MG63 (cell line): ENCODE measurements at regions not wholly inside any gene's neighbourhood (a gene's known extent, or its start where the extent isn't known, plus 50 kb on each side); places are given as distances from the start of the nearest gene placed in this dataset.

Experiments used
- DNase-seq: peaks from one replicate; pipeline ENCODE4 v3.0.0-alpha.2; 2020
- H3K27me3 ChIP-seq: fragments of 250-450 bp; sonication (Bioruptor Pico); 2 replicates; pipeline ENCODE4 v1.5.1; 2020; ENCODE audit warnings: mild to moderate bottlenecking, moderate library complexity
- H3K36me3 ChIP-seq: fragments of 250-450 bp; sonication (Bioruptor Pico); 2 replicates; pipeline ENCODE4 v1.5.1; 2020; ENCODE audit warnings: mild to moderate bottlenecking, moderate library complexity
- H3K4me3 ChIP-seq: fragments of 250-450 bp; sonication (Bioruptor Pico); 2 replicates; pipeline ENCODE4 v1.5.1; 2020; ENCODE audit warnings: mild to moderate bottlenecking, moderate library complexity
- H3K9me3 ChIP-seq: fragments of 250-450 bp; sonication (Bioruptor Pico); 2 replicates; pipeline ENCODE4 v1.5.1; 2020; ENCODE audit warnings: mild to moderate bottlenecking, moderate library complexity

- Histone ChIP-seq H3K9me3 (no peaks in the 10 kb centered on the region), H3K4me3 (no peak overlapping the region), H3K36me3 (no peaks in the 10 kb centered on the region), H3K27me3 (peaks cover 3% of the 10 kb centered on the region)
- no peak for DNase-seq
These were observed 225.3 kb upstream of the CLINT1 start for GRCh38 chr5:158084292-158084691.

DNA sequence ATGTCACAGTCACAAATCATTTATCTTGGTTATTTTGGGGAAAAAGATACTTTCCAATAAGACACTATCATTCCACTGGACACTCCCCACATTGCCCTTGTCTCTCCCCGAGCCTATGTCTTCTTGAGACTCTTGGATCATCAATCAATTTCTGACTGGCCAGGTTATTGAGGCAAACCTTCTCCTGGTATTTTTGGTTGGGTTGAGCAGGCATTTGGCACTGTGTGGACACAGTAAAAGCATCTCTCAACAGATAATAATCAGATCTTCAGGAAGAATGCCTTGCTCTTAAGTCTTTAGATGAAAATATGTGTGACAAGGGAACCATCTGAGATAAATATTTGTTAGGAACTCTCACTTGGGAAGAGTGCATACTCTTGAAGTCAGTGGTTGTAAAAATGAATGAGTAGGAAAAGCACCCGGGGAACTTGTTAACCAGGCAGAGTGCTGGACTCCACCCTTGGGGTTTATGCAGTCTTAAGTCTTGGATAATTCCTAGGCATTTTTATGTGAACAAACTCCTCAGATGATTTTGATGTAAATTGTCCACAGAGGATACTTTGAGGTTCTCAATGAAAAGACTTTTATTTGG is 223.8 kb upstream of the CLINT1 start:
- Histone ChIP-seq H3K27me3 (peaks cover 3% of the 10 kb centered on the region), H3K4me3 (no peak overlapping the region), H3K9me3 (no peaks in the 10 kb centered on the region), H3K36me3 (no peaks in the 10 kb centered on the region)
- no peak for DNase-seq

GRCh38 chr5:158080112-158080511 is 221.2 kb upstream of the CLINT1 start:
- no peaks in the 10 kb centered on the region for H3K9me3 ChIP-seq
- no peak for DNase-seq
- no peaks in the 10 kb centered on the region; the same call in 1 of the 2 replicates for H3K27me3 ChIP-seq
- no peaks in the 10 kb centered on the region for H3K36me3 ChIP-seq
- H3K4me3 ChIP-seq: no peak overlapping the region

GRCh38 chr5:158079097-158079496 is 220.2 kb upstream of the CLINT1 start:
- no peak for DNase-seq
- Histone ChIP-seq H3K36me3 (no peaks in the 10 kb centered on the region), H3K27me3 (no peaks in the 10 kb centered on the region; the same call in 1 of the 2 replicates), H3K4me3 (no peak overlapping the region), H3K9me3 (no peaks in the 10 kb centered on the region)

- DNase-seq: peak; percentile 56
- no peak overlapping the region for H3K4me3 ChIP-seq
- H3K27me3 ChIP-seq: no peaks in the 10 kb centered on the region
- H3K36me3 ChIP-seq: no peaks in the 10 kb centered on the region
- no peaks in the 10 kb centered on the region for H3K9me3 ChIP-seq
These were observed 216.2 kb upstream of the CLINT1 start for GRCh38 chr5:158074992-158075769.

DNA sequence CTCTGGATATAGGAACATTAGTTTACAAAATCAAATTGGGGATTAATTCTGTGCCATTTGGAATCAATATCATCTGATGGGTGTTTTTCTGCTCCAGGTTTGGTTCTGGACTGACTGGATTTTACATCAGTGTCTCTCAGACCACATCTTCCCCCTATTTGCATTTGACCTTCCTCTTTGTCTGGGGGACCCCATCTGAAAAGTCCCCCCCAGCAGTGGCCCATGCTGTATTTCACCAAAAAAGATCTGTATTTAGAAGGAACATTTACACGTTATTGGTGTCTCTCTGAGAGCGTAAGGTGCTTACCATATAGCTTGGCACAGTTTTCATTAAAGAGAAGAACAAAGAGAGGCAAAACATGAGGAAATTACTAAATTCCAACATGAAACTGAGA is 215.6 kb upstream of the CLINT1 start:
- DNase-seq: no peak
- Histone ChIP-seq H3K27me3 (no peaks in the 10 kb centered on the region), H3K36me3 (no peaks in the 10 kb centered on the region), H3K9me3 (no peaks in the 10 kb centered on the region), H3K4me3 (no peak overlapping the region)

- Histone ChIP-seq H3K9me3 (no peaks in the 10 kb centered on the region), H3K4me3 (no peak overlapping the region), H3K27me3 (no peaks in the 10 kb centered on the region), H3K36me3 (no peaks in the 10 kb centered on the region)
- no peak for DNase-seq
These were observed 211.9 kb upstream of the CLINT1 start for GRCh38 chr5:158070859-158071258.

DNA sequence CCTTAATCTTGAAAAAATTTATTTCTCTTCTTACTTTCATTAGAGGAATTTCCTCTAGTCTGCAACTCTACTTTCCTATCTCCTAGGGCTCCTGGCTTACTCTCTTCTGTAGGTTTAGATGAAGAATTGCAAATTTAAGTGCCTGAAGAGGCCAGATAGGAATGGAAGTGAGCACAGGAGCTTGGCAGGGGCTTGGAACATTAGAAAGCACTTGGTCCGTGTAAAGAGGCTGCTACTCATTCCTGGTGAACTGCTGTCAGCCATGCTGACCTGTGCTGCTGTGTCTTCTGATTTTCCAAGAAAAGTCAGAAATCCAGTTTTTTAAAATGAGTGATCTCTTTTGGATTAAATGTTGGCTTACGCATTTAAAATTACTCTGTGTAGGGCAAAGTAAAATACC is 210.9 kb upstream of the CLINT1 start:
- Histone ChIP-seq H3K36me3 (no peaks in the 10 kb centered on the region), H3K9me3 (no peaks in the 10 kb centered on the region), H3K4me3 (no peak overlapping the region), H3K27me3 (no peaks in the 10 kb centered on the region)
- no peak for DNase-seq

DNA sequence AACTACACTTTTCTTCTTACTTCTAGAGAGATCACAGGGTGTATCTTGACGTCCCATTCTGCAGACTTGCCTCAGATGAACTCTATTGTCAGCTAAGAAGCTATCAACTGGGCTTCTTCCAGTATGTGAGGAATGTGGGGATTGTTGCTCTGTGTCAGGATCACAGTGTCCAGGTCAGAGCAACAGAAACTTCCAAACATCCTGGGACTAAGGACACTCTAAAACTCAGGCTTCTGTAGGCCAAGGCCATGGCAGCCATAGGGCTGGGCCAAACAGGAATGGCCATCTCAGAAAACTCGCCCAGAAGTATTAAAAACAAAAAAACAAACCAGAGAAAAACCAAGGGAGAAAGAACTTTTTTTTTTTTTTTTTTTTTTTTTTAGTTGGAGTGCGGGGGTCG is 210.0 kb upstream of the CLINT1 start:
- H3K27me3 ChIP-seq: no peaks in the 10 kb centered on the region
- no peak overlapping the region for H3K4me3 ChIP-seq
- H3K9me3 ChIP-seq: no peaks in the 10 kb centered on the region
- H3K36me3 ChIP-seq: no peaks in the 10 kb centered on the region
- DNase-seq: no peak

DNA sequence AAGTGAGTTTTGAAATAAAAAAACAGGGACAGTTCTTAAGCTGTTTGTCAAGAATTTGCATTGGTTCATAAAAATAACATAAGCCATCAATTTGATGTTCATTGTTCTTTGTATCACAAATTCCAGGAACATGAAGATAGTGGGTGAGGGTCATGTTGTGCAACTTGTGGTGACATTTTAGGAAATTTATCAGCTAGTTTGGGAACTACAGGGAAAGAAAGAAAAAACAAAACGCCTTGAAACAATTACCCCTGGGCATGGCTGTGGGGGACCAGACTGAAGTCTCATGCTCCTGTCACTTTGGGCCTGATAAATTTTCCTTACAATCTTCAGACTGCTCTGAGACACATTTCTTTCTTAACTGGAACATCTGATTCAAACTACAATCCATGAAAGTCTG is 207.1 kb upstream of the CLINT1 start:
- Histone ChIP-seq H3K9me3 (no peaks in the 10 kb centered on the region), H3K36me3 (no peaks in the 10 kb centered on the region), H3K27me3 (no peaks in the 10 kb centered on the region), H3K4me3 (no peak overlapping the region)
- DNase-seq: no peak

DNA sequence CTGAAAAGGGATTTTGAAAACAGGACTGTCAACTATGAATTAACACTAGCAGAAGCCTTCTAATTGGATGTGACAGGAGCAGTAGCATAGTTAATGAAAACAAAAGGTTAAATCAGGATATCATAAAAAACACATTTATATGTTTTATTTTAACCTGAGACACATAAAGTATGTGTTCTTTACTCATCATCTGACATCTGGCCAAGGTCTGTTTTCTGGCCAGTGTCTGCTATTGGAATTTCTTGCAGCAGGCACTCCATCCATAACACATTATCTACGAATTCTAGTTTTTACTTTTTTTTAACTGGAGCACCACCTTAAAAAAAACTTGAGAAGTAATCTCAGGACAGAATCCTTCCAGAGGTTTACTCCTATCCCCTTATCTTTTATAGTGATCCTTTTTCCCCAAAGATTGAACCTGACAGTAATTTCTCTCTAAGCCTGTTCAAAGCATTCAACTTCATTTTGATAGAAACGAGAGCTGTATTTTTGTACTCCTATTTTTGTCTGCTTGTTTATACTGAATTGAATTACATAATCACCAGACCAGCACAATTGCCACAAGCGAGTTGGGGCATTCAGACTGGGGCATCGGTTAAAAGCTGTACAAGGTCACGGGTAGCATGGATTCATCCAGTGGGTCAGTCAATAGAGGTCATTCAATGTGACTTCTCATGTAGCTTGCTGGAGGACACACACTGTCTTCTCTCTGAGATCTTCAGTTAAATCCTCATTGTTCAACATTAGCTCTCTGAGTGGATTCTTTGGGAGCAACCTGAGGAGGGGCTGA is 205.6 kb upstream of the CLINT1 start:
- no peaks in the 10 kb centered on the region; the same call in 1 of the 2 replicates for H3K27me3 ChIP-seq
- no peak for DNase-seq
- H3K36me3 ChIP-seq: no peaks in the 10 kb centered on the region
- H3K9me3 ChIP-seq: no peaks in the 10 kb centered on the region
- H3K4me3 ChIP-seq: no peak overlapping the region

GRCh38 chr5:158063052-158063451 is 204.1 kb upstream of the CLINT1 start:
- no peak for DNase-seq
- Histone ChIP-seq H3K36me3 (no peaks in the 10 kb centered on the region), H3K9me3 (no peaks in the 10 kb centered on the region), H3K27me3 (no peaks in the 10 kb centered on the region; the same call in none of the 2 replicates), H3K4me3 (no peak overlapping the region)

- H3K4me3 ChIP-seq: no peak overlapping the region
- no peak for DNase-seq
- no peaks in the 10 kb centered on the region for H3K9me3 ChIP-seq
- no peaks in the 10 kb centered on the region for H3K36me3 ChIP-seq
- H3K27me3 ChIP-seq: no peaks in the 10 kb centered on the region; the same call in none of the 2 replicates
These were observed 202.5 kb upstream of the CLINT1 start for GRCh38 chr5:158061451-158061850.

DNA sequence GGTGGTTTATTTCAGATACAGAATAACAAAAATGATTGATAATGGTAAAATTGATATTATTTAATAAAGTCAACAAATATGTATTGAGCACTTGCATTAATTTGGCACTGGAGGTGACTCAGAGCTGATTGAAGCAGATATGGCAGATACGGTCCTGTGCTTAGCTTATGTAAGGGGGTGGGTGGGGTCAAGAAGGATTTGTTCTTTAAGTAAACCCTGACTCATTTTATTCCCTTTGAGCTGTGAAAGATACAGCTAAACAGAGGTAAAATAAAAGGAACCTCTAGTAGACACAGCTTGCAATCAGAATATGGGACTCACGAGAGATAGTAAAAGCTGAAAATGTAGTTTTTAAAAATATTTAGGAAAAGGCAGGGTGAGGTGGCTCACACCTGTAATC is 201.3 kb upstream of the CLINT1 start:
- Histone ChIP-seq H3K27me3 (no peaks in the 10 kb centered on the region; the same call in none of the 2 replicates), H3K9me3 (no peaks in the 10 kb centered on the region), H3K36me3 (no peaks in the 10 kb centered on the region), H3K4me3 (no peak overlapping the region)
- no peak for DNase-seq

DNA sequence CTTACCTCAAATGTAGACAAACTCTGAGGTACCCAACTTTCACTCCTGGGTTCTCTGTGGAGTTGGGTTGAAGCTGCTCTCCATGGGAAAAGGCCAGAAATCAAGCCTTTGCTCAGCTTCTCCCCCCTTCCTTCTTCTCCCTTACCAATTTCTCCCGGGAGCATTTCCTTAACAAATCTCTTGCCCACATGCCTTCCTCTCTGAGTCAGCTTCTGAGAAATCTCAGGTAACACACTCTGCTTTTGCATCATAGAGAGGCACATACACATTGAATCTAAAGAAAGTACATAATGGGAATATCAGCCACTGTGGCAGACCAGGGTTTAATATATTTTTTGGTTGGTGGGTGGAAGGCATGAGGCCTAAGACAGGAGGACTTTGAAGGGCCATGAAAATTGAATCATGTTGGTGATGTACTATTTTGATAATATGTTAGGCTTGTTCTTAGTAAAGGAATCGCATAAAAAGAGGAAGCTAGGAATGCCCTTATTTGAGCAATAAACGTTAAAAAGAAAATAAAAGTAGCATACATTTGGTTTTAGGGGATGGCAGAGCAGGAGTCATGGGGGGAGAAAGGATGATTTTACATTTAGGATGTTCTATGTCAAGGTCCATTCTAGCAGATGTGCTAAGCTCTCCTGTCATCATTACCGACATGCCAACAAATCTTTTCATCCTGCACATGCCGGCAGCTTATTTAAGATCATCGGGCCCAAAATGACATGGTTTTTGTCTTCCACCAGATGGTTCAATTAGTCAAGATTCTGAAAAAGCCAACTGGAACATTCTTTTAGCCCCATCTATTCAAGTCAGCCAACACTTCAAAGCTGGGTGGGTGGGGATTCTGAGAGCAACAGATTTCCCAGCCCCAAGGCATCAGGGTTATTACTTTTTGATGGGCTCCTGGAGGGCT is 199.5 kb upstream of the CLINT1 start:
- Histone ChIP-seq H3K4me3 (no peak overlapping the region), H3K27me3 (no peaks in the 10 kb centered on the region; the same call in none of the 2 replicates), H3K36me3 (no peaks in the 10 kb centered on the region), H3K9me3 (no peaks in the 10 kb centered on the region)
- no peak for DNase-seq

DNA sequence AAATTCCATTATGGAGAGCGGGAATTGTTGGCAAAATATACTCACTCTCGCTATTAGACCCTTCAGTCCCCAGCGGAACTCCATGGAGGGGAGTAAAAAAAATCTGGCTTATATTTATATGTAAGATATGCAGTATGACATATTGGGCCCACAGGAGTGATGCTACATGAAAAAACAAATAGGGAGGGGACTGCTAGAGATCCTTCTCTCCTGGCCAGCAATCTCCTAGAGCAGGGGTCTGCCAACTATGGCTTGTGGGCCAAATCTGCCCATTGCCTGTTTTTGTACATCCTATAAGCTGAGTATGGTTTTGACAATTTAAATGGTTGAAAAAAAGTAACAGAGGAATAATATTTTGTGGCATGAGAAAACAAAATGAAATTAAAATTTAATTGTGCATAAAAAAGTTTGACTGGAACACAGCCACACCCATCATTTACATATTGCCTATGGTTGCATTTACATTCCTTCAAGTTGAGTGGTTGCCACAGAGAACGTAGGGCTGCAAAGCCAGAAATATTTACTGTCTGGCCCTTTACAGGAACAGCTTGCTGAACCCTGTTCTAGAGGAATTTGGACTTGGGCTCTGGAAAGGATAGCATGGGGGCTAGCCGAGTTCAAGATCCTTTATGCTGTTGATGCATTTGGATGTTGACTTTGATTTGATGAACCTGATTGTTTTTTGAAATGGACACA is 197.3 kb upstream of the CLINT1 start:
- Histone ChIP-seq H3K27me3 (no peaks in the 10 kb centered on the region; the same call in none of the 2 replicates), H3K9me3 (no peaks in the 10 kb centered on the region), H3K4me3 (no peak overlapping the region), H3K36me3 (no peaks in the 10 kb centered on the region)
- no peak for DNase-seq
